ENCODE measurements at regions not wholly inside any gene's neighbourhood (a gene's known extent, or its start where the extent isn't known, plus 50 kb on each side); places are given as distances from the start of the nearest gene placed in this dataset.
A peak's percentile ranks its signal among the peaks of the same experiment; 100 is the strongest.
"Not testable (repeated sequence)": the region's sequence is repeated elsewhere in the genome, so short reads cannot be mapped to it uniquely, and the experiment has no call there.

GRCh38 chr2:185526161-185526560, 212.4 kb upstream of the FSIP2 start:
- DNase-seq, result no peak

GRCh38 chr2:185531721-185532120, 206.9 kb upstream of the FSIP2 start:
- no peak for DNase-seq

- no peak for DNase-seq
These were observed 200.9 kb upstream of the FSIP2 start for GRCh38 chr2:185537689-185538088.

GRCh38 chr2:185567196-185567595, 171.4 kb upstream of the FSIP2 start:
- no peak for DNase-seq

GRCh38 chr2:185567940-185568339, 170.7 kb upstream of the FSIP2 start:
- no peak for DNase-seq

- DNase-seq, result no peak
These were observed 160.3 kb upstream of the FSIP2 start for GRCh38 chr2:185578322-185578721.

- no peak for DNase-seq
These were observed 155.4 kb upstream of the FSIP2 start for GRCh38 chr2:185583058-185583816.

- DNase-seq, result not testable (repeated sequence)
These were observed 153.4 kb upstream of the FSIP2 start for GRCh38 chr2:185585165-185585564.

- not testable (repeated sequence) for DNase-seq
These were observed 147.3 kb upstream of the FSIP2 start for GRCh38 chr2:185591276-185591675.

GRCh38 chr2:185607945-185608344, 130.7 kb upstream of the FSIP2 start:
- no peak for DNase-seq

- DNase-seq, result peak; percentile 8
These were observed 129.8 kb upstream of the FSIP2 start for GRCh38 chr2:185608799-185609198.

- no peak for DNase-seq
These were observed 128.3 kb upstream of the FSIP2 start for GRCh38 chr2:185610301-185610700.

- no peak for DNase-seq
These were observed 120.0 kb upstream of the FSIP2 start for GRCh38 chr2:185618625-185619024.

- no peak for DNase-seq
These were observed 113.0 kb upstream of the FSIP2 start for GRCh38 chr2:185625604-185626003.

GRCh38 chr2:185628985-185629384, 109.6 kb upstream of the FSIP2 start:
- no peak for DNase-seq

- DNase-seq, result no peak
These were observed 105.0 kb upstream of the FSIP2 start for GRCh38 chr2:185633621-185634020.

- DNase-seq, result no peak
These were observed 99.8 kb upstream of the FSIP2 start for GRCh38 chr2:185638771-185639170.

GRCh38 chr2:185640588-185640987, 98.0 kb upstream of the FSIP2 start:
- DNase-seq, result no peak

- no peak for DNase-seq
These were observed 95.2 kb upstream of the FSIP2 start for GRCh38 chr2:185643434-185643833.

- DNase-seq, result no peak
These were observed 93.8 kb upstream of the FSIP2 start for GRCh38 chr2:185644828-185645227.

- DNase-seq, result no peak
These were observed 93.1 kb upstream of the FSIP2 start for GRCh38 chr2:185645529-185645928.

- DNase-seq, result no peak
These were observed 79.9 kb upstream of the FSIP2 start for GRCh38 chr2:185658750-185659149.

GRCh38 chr2:185663811-185664210, 74.8 kb upstream of the FSIP2 start:
- no peak for DNase-seq

- DNase-seq, result no peak
These were observed 74.2 kb upstream of the FSIP2 start for GRCh38 chr2:185664384-185664783.

- DNase-seq, result no peak
These were observed 73.3 kb upstream of the FSIP2 start for GRCh38 chr2:185665251-185665814.

All from NCI-H1092 treated with DMSO at 0.1 percent for 48 hours (cell line).